Transverse colon (tissue), 4 donors: ENCODE measurements at regions not wholly inside any gene's neighbourhood (a gene's known extent, or its start where the extent isn't known, plus 50 kb on each side); places are given as distances from the start of the nearest gene placed in this dataset.

Source experiments
- EP300 ChIP-seq: sonication (generic); formaldehyde crosslinking; IDR thresholded peaks from one replicate; pipeline ENCODE4 v1.6.1; 2017; ENCODE audit warnings: antibody characterized with exemption, low read depth
- POLR2A ChIP-seq: fragments of 450-650 bp; IDR thresholded peaks from one replicate; pipeline ENCODE4 v1.6.1; 2016; ENCODE audit warnings: antibody characterized with exemption, mild to moderate bottlenecking, moderate library complexity
- POLR2AphosphoS5 ChIP-seq, 3 donors: sonication (generic); formaldehyde crosslinking; IDR thresholded peaks; one replicate each; pipeline ENCODE4 v1.6.1; 2016; ENCODE audit warnings: antibody characterized with exemption in 3 of 3
- TF ChIP-seq, protein P1 (sequence below), 5 experiments: fragments of 200-600 bp in 3 of 5; fragments of 450-650 bp in 2 of 5; sonication (generic) in 3 of 5; IDR thresholded peaks; 1 replicate in 2 of 5; 2 replicates in 3 of 5; pipeline ENCODE4 v1.5.1; 2016 to 2017; ENCODE audit warnings: antibody characterized with exemption in 5 of 5, inconsistent platforms in 3 of 5, mild to moderate bottlenecking in 2 of 5, moderate library complexity in 1 of 5

DNA sequence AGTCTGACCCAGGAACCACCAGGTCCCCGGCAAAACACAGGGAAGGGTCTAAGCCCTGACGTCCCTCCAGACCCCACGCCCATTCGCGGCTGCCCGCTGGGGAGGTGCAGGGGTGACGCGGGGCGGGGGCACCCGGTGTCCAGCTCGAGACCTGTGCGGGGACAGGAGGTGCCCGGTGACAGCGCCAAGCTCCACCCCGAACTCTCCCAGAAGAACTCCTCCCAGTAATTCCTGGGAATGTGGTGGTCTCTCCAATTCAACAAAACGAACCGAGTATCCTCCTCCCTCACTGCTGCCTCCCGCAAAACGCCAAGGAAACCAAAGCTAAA is 164.1 kb upstream of the PDE10A start:
- TF ChIP-seq, protein P1, sequence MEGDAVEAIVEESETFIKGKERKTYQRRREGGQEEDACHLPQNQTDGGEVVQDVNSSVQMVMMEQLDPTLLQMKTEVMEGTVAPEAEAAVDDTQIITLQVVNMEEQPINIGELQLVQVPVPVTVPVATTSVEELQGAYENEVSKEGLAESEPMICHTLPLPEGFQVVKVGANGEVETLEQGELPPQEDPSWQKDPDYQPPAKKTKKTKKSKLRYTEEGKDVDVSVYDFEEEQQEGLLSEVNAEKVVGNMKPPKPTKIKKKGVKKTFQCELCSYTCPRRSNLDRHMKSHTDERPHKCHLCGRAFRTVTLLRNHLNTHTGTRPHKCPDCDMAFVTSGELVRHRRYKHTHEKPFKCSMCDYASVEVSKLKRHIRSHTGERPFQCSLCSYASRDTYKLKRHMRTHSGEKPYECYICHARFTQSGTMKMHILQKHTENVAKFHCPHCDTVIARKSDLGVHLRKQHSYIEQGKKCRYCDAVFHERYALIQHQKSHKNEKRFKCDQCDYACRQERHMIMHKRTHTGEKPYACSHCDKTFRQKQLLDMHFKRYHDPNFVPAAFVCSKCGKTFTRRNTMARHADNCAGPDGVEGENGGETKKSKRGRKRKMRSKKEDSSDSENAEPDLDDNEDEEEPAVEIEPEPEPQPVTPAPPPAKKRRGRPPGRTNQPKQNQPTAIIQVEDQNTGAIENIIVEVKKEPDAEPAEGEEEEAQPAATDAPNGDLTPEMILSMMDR (IDR thresholded peaks at IDR 0.05), result no peak
- TF ChIP-seq POLR2AphosphoS5 (IDR thresholded peaks at IDR 0.05) (no peak), POLR2A (no peak), EP300 (no peak)
